AML-193 (cell line): ENCODE measurements at regions not wholly inside any gene's neighbourhood (a gene's known extent, or its start where the extent isn't known, plus 50 kb on each side); places are given as distances from the start of the nearest gene placed in this dataset.
"Not testable (repeated sequence)": the region's sequence is repeated elsewhere in the genome, so short reads cannot be mapped to it uniquely, and the experiment has no call there.

ENCODE experiments used
- DNase-seq, 2 experiments: peaks; one replicate each; lab custom pipeline; 2025; lab: John Stamatoyannopoulos, UW

DNA sequence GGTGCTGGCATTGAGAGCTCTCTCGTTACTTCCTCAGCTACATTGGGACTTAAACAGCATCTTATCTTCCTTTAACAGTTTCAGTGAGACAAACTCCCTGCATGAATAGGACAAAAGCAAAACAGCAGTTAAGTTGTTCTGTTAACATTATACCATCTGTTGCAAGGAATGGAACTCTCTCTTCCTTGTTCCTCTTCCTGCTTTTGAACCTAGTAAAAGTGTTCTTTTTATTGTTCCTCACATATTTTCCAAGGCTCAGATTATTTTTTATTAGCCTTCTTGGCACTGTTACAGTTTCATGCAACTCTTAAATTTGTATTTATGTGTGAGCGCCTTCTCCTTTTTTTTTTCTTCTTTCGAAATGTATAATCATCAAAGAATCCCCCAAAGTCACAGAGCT, 202.6 kb upstream of the UFM1 start:
- no peak for DNase-seq

DNA sequence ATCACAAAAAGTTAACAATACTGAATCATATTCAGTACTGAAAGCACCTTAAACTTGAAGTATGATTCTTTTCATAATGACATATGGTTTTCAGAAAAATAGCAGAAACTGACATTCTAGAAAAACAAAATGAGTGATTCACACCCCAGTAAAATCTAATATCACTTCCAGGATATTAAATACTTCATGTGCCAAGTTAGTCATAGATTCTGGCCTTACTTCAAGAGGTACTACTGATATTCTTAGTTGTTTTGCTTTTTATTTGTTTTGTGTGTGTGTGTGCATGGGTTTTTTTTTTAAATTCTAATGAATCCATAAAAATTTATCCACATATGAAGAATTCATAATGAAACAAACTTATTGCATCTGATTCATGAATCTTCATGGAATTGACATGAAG, 207.9 kb upstream of the UFM1 start:
- DNase-seq, result no peak

DNA sequence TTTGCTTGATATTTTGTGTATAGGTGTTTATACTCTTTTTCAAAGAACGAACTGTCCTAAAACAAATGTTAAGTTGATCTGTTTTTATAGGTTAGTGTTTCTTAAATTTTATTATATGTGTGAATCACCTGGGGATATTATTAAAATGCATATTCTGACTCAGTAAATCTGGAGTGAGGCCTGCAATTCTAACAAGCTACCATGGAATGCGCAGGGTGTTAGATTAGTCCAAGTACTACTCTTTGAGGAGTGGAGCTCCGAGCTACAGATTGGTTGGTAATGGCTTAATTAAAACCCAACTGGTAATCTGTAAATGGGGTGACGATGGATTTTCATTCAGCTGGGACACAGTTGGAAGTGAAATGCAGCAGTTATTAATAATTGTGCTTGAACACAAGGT, 214.1 kb upstream of the UFM1 start:
- no peak for DNase-seq

DNA sequence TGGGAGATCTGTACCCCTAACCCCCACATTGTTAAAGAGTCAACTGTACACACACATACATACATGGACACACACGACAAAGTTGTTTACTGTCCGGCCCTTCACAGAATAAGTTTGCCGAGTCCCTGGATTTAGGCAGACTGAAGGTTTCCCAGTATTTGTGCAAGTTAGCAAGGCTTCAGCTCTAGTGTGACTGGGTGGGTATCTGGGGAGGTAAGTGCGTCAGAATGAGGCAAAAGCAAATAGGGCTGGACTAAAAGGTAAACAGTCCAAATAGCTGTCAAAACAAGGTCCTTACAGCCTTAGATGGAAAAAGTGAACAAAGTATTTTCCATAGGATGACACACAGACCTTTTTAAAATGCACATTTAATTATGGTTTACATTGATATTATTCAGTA, 228.4 kb upstream of the UFM1 start:
- DNase-seq, result no peak

DNA sequence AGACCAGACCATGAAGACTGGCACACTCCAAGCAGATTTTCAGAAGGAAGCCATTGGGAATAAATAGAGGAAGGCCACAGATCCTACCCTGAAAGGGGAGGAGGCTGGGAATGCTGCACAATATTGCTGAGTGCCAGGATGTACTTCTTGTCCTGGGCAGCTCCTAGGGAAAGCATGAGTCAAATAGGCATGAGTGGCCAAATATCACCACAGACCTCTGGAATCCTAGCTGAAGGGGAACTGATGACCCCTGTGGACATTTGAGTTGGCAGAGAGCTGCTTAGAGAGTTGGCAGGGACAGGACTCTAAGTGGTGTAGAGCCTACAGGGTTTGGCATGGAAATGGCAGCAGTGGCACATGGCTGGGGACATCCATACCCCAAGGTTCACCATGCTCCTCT, 234.3 kb upstream of the TRPC4 start:
- no peak for DNase-seq

DNA sequence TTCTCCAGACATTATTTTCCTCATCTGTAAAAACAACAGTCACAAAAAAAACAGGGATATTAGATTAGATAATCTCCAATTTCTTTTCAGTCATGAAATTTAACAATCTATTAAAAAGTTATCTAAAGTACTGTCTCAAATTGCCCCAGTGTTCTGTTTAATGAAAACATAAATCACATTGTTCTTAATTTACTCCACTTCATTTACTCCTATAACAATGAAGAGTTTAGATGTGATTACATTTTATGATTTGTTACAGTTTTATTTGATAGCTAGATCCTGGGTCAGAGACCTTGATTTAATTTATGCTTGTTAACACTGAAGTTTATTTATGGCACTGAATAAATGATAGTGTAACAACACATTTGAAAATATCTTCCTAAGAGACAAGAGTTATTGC, 230.2 kb upstream of the TRPC4 start:
- DNase-seq, result no peak

DNA sequence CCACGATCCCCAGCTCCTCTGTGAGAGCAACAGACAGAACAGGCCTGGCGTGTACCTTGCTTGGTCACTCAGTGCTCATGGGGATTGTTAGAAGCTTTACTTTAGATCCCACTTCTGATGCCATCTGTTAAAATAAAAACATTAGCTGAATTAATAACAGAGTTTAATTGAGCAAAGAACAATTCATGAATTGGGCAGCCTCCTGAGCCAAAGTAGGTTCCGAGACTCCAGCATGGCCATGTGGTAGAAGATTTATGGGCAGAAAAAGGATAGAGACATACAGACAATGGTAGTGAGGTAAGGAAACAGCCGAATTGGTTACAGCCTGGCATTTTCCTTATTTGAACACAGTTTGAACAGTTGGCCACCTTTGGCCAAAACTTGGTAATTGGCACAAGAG, 223.9 kb upstream of the TRPC4 start:
- no peak for DNase-seq

DNA sequence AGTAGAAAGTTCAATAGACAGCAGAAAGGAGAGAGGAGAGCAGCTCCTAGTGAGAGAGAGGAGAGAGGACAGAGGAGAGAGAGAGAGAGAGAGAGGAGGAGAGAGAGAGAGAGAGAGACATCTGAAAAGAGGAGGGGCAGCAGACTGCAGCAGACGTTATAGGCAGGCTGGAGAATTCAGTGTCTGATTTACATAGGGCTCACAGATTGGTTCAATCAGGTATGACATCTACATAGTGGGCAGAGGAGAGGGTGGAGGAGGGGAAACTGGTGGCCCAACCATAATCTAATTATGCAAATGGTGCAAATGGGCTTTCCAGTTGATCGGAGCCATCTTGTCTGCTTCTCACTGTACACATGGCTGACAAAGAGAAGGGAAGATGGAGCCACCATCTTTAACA, 221.3 kb upstream of the TRPC4 start:
- DNase-seq, result no peak

DNA sequence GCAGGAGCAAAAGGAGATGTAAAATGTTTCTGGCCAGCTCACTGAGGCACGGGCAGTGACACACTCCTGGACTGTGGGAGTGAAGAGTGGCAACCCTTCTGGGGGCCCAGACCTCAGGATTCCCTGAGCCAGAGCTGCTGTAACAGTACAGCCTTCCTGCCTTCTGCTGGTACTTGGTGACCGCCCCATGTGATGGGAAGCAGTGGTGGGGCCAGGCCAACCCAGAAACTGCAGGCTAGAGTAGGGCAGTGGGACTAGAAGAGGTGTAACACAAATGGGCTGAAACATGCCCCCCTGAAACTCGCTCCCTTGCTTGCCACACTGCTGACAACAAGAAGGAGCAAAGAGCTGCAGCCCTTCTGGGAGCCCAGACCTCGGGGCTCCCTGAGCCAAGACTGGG, 217.1 kb upstream of the TRPC4 start:
- DNase-seq, result no peak

DNA sequence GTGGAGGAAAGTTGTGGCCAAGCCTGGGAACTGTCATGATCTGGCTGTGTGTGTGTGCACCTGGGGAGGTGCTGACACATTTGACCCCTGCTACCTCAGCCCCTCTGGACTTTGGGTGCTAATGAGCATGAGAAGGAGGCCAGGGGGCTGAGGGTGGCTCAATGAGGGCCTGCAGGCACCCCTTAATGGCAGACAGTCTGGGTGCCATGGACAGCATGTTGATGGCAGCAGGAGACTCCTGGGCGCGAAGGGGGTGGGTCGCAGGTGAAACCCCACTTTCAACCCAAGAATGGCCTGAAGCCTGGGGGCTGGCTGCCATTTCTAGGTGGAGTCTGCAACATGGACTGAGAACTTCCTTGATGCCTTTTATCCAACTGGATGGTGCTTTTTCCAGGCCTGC, 216.4 kb upstream of the TRPC4 start:
- no peak for DNase-seq

DNA sequence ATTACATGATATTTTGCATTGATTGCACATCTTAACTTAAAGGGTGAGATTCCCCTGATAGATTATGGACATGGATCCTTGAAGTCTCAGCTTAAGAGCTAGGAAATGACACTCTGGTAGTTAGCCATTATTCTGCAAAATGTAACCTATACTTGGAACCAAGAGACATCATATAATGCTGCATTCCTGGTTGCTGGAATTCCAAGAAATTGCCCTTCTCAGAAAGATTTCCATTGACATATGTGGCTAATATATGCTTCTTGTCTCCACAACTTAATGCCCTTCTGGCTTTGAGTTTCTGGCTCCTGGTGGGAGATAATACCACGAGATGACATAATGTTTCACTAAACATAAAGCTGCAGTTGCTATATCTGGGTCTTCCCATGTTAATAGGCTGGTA, 204.4 kb upstream of the TRPC4 start:
- DNase-seq, result no peak

DNA sequence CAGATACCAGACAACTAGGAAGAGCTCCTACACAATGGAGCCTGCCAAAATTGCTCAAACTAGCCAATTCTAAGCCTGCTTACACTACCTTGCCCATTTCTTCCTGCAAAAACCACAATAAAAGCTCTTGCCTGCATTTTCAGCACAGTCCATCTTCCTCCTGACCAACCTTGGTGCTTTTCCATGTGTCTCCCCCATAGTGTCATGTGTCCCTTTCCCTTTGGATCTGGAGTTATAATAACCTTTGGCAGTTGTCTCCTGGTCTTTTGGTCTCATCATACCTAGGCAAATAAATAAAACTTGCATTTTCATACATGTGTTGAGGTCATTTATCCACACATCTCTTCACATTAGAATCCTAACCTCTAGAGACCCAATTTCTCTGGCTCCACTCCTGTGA, 203.1 kb upstream of the TRPC4 start:
- no peak for DNase-seq

DNA sequence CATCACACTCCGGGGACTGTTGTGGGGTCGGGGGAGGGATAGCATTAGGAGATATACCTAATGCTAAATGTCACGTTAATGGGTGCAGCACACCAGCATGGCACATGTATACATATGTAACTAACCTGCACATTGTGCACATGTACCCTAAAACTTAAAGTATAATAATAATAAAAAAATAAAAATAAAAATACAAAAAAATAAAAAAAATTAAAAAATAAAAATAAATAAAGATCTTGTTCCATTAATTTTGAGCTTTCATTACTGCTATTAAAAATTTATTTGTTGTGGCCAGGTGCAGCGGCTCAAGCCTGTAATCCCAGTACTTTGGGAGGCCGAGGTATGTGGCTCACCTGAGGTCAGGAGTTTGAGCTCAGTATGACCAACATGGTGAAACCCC, 201.8 kb upstream of the TRPC4 start:
- not testable (repeated sequence) for DNase-seq

DNA sequence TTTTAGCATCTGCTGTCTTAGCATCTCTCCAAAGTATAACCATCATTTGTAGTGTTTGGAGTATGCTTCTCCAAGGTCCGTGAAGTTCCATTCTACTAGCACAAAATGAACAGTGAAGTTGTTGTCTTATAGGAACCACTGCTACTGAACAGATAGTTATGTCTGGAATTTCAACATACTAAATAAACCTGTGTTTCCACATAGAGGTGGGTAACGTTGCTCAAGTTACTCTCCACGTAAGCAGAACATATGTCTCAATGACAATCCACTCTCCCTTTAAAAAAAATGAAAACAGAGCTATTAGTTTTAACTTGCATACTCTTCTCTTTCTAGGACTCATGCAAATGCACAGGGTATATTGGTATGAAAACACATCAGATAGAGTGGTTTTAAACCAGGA, 184.3 kb upstream of the TRPC4 start:
- DNase-seq, result no peak

DNA sequence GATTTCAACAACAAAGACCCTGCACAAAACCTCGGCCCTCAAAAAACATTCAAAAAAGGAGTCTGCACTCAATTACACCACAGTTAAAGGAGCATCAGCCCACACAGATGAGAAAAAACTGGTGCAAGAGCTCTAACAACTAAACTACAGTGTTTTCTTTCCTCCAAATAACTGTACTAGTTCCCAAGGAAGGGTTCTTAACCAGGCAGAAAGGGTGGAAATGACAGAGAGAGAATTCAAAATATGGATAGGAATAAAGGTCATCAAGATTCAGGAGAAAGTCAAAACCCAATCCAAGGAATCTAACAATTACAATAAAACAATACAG, 176.4 kb upstream of the TRPC4 start:
- DNase-seq, result no peak

DNA sequence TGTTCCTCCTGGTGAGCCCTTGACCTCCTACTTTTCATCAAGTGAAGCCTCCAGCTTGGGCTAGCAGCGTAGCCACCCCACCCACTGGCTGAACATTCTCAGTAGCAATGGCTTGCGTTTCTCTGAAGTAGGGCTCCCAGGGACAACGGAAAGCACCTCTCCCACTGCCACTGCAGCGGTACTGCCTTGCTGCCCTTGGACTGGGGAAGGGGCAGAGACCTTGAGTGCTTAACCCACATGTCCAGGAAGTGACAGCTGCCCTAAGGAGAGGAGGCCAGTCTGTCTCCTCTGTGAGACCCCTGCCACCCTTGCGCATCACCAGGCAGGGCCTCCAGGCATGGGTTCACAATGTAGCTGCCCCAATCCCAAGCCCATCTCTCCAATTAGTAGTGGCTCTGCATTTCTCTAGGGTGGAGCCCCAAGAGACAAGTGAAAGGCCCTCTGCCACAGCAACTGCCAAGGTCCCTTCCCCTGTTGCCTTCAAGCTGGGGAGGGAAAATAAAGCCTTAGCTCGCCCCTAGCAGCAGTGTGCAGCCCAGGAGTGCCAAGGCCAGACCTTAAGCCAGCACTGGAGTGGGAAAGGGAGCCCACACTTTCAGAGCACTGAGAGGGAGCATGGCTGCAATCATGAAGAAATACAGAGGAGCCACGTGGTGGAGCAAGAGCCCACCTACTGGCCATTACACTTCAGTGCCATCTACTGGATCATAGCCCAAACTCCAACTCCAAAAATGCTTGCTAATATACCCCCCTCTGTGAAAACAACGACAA, 175.9 kb upstream of the TRPC4 start:
- peak; percentile 39 to 44 for DNase-seq

DNA sequence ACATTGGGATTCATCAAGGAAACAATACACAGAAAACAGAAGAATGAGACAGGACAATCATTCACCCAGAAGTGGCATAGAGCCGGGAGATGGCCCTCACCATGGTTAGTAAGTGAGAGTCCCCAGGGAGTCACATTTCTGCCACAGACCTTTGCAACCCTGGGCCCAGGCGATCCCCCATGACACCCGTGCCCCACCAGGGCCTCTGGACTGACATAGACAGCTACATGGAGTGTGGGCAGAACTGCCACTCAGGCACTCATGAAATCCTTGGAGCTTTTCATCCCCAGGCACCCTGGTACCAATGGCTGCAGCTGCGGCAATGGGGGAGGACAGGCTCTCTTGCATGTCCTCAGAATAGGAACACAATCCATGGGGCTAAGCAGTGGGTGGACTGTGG, 174.5 kb upstream of the TRPC4 start:
- DNase-seq, result no peak

DNA sequence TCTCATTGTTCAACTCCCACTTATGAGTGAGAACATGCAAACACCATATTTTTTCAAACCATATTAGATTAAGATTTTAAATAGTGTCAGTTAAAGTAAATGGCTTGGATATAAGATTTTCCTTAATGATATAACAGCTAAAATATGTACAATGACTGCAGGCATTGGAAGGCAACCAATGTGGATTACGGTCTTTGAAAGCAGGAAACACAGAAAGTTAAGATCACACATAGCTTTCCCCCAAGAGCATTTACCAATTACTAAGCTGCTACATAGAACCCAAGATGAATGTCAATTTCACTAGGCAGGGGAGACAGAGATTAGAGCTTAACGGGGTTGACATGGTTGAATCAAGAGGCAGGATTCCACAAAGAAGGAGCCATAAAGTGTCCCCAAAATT, 173.2 kb upstream of the TRPC4 start:
- no peak for DNase-seq

DNA sequence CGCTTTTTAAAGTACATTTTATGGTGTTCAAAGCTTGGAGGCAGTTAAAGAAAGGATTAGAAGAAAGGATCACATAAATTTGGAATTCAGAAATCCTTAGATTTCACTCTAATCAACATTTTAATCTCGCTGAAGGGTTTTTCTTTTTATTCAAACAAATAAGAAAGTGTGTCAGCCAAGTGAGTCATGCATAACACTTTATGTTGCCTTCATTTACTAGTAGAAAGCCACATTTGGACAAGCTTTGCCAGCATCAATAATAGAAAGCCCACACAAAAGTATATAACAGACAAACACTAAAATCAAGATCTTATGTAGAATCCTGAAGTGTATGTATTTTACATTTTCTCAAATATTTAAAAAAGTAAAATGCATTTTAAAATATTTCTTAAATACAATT, 154.9 kb upstream of the TRPC4 start:
- DNase-seq, result no peak

DNA sequence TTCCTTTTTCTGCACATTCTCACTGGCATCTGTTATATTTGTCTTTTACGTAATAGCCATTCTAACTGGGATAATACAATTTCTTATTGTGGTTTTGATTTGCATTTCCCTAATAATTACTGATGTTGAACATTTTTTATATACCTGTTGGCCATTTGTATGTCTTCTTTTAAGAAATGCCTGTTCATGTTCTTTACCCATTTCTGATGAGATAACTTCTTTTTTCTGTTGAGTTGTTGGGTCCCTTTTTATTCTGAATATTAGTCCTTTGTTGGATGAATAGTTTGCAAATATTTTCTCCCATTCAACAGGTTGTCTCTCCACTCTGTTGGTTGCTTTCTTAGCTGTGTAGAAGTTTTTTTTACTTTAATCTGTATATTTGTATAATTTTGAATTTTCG, 147.7 kb upstream of the TRPC4 start:
- no peak for DNase-seq

DNA sequence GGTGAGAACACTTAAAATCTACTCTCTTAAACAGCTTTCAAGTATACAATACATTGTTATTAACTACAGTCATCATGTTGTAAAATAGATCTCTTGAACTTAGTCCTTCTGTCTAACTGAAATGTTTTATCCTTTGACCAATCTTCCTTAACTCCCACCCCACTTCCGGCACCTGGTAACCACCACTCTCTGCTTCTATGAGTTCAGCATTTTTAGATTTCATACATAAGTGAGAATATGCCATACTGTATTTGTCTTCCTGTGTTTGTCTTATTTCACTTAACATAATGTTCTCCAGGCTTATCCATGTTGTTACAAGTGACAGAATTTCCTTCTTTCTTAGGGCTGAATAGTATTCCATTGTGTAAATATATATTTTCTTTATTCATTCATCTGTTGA, 144.1 kb upstream of the TRPC4 start:
- DNase-seq, result no peak

DNA sequence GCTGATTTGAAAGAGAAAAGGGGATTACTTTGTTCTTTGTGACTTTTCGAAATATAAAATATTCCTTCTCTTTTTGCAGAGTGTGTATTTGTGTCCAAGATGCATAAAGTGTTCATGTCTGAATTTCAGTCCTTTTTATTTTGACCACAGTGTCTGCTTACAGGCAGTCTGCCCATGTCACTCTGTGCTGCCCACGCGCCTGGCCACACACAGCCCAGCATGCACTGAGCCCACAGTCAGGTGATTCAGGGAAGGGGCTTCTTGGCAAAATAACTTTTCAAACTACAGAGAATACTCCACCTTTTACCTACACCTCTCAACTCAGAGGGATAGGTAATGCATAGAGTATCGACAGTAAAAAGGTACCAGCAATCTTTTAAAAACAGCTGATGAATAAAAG, 142.5 kb upstream of the TRPC4 start:
- DNase-seq, result no peak

DNA sequence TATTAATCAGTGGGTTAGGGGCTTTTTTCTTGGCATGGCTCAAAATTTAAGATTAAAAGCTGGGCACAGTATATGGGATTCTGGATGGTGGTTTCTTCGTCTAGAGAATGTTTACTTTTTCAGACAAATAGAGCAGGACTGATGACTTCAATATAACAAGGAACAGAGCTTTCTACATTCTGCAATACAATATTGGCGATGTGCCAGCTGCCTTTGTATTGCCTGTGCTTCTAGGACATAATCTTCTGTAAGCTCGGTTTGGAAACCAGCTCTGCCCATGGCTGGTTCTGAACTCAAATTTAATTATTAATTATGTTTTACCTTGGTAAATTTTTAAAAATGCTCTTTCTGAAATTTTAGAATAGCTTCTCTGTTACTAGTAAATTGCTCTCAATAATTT, 139.1 kb upstream of the TRPC4 start:
- no peak for DNase-seq

DNA sequence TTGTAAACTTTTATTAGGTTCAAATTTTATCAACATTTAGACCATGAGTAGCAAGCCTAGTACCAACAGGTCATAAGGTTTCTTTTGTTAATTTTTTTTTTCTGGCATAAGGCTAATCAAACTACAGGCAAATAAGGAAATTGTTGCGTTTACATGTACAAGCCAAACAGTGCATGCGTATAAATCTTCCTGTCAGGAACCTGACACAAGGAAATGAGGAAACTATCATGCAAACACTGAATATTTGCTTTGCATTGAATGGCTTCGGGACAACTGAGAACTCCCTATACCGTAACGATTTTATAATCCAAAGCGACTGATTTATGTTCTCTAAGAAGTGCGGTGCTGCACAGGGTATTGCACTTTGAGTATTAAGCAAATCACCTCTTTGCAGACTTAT, 133.0 kb upstream of the TRPC4 start:
- DNase-seq, result no peak

DNA sequence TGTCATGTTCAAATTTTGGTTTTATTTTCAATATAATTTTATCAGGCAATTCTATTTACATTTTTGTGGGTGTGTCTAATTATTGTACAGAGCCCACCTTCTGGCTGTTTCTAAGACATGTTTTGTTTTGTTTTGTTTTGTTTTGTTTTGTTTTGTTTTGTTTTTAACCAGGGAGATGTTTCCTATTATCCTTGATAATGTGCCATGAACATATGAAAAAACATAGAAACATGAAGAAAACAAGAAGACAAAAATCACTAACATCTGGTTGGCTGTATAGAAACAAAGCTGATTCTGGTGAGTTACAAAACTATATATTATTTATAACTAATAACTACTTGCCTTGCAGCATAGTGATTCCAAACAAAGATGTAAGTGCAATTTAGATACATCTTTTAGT, 128.1 kb upstream of the TRPC4 start:
- DNase-seq, result no peak
